CD4-positive, alpha-beta T cell treated with Interleukin-2 at 100 ng/mL for 4 hours (primary cell): ENCODE measurements at regions not wholly inside any gene's neighbourhood (a gene's known extent, or its start where the extent isn't known, plus 50 kb on each side); places are given as distances from the start of the nearest gene placed in this dataset.
"Not testable (repeated sequence)": the region's sequence is repeated elsewhere in the genome, so short reads cannot be mapped to it uniquely, and the experiment has no call there.

ENCODE experiments used
- DNase-seq: peaks from one replicate; pipeline ENCODE4 v3.0.0-alpha.2; 2020; ENCODE audit warnings: low spot score

DNA sequence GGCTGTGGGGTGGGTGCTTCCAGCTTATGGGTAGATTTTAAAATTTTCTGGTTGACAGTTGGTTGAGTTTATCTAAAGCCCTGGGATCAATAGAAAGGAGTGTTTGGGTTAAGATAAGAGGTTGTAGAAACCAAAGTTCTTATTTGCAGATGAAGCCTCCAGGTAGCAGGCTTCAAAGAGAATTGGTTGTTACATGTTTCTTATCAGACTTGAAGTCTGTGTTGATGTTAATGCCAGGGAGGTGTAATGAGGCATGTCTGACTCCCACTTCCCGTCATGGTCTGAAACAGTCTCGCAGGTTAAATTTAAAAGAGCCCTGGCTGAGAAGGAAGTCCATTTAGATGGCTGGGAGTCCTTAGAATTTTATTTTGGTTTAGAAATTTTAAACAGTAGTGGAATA lies 165.2 kb upstream of the TMEM72 start:
- no peak for DNase-seq

DNA sequence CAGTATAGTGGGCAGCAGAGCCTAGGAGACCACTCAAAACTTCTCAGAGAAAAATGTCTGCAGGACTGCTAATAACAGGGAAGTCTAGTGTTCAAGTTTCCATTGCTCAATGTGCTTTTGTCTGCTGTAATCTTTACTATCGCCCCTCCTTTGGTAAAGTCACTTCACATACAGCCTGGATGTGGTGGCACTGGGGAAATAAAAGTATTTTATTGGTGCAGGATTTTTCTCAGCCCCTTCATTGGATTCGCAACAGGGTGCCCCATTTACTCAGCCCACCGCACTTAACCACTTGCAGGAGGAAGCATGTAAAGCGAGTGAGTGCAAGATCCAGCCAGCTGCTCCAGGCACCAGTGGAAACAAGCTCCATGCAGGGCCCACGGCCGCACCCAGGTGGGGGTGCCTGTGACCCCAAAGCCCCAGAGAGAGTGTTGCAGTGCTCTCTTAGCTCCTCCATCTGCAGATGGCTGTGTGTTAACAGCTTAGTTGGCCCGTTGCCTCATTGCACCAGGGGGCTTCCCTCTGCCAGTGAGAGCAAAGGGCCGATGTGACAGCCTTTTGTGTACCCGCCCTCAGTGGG lies 163.5 kb upstream of the TMEM72 start:
- no peak for DNase-seq

DNA sequence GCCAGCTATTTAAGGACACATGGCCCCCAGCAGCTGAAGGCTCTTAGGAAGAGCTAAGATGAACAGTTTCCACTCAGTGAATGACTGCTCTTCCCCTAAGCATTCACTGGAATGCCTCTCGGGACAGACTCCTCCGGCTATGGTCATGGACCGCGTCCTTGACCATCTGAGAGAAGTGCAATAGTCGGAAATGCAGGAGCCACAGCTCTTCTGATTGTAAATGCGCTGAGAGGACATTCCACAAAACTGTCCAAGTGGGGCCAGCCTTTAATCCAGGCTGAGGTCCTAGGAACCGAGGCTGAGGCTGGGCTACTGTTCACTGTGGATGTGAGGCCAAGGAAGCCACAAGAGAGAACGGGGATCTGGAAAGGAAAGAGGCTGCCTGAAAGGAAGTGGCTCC lies 162.0 kb upstream of the TMEM72 start:
- DNase-seq, result no peak

DNA sequence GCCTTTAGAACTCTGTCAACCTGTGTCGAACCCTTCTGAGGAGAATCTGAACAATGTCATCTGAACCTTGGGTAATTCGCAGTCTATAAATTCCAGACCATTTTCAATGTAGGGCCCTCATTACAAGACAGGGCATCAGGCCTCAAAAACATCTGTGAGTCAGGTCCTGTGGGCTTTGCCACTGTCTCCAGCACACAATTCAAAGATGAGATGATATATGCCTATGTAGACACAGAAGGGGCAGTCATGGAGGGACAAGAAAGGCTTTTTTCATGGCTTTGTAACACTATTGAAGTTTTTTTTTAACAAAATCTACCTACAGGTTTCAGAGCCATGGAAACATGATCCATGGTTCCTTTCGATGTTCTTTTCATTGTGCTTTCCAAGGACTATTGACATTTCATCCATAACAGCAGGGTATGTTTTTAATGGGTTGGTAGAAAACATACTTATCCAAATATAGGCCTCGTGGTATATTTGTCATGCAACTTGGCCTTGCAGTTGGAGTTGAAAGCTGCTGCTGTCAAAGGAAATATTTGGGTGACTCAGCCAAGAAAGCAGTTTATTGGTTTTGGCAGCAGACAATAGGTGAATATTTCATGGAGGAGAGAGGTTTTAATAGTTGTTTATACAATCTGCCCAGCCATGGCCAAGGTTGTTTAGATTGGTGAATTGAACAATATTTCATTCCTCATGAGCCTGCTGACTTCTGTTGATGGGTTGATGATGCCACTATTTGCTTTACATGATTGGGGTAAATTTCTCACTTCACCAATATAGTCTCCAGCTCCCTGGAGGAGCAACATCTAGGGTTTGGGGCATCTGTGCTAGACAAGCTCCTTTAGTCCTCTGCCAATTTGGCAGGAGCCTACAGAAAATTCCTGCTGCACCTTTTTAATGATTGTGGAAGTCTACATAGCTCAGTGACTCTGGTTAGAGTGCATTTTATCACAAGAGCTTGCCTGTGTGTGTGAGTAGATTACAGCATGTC lies 158.4 kb upstream of the TMEM72 start:
- DNase-seq, result no peak

DNA sequence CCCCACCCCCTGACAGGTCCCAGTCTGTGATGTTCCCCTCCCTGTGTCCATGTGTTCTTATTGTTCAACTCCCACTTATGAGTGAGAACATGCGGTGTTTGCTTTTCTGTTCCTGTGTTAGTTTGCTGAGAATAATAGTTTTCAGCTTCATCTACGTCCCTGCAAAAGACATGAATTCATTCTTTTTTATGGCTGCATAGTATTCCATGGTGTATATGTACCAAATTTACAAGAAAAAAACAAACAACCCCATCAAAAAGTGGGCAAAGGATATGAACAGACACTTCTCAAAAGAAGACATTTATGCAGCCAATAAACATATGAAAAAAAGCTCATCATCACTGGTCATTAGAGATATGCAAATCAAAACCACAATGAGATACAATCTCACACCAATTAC lies 156.8 kb upstream of the TMEM72 start:
- DNase-seq, result not testable (repeated sequence)

DNA sequence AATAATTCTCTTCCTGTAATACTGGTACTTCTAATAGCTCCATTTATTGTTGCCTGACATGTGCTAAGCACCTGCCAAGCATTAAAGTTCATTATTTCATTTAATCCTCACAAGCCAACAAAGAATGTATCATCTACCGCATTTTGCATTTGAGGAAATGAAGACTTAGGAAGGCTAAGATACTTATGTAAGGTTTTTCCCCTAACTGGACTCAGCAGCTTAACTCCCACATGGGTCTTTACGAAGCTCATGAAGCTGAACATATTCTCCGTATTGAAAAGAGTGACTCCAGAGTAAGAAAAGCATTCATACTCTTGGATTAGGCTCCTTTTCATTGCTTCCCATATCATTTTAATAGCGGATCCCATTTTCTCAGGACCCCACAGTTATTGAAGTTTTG lies 155.7 kb upstream of the TMEM72 start:
- DNase-seq, result no peak

DNA sequence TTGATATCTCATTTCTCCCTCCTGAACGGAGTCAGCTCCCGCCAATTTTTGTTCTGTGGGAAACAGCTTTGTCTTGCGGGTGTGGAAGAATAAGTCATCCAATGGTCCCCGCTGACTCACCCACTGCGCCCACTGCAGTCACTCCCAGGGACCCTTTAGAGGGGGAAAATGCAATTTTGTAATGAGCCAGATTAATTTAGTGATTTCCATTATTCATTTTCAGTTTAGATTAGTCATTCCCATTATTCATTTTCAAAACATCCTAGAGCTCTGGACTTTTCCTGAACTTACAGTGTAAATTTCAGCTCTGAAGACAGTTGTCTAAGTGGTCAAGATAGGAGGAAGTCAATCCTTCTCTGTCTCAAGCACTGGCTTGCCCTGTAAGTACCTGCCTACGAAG lies 154.9 kb upstream of the TMEM72 start:
- no peak for DNase-seq

DNA sequence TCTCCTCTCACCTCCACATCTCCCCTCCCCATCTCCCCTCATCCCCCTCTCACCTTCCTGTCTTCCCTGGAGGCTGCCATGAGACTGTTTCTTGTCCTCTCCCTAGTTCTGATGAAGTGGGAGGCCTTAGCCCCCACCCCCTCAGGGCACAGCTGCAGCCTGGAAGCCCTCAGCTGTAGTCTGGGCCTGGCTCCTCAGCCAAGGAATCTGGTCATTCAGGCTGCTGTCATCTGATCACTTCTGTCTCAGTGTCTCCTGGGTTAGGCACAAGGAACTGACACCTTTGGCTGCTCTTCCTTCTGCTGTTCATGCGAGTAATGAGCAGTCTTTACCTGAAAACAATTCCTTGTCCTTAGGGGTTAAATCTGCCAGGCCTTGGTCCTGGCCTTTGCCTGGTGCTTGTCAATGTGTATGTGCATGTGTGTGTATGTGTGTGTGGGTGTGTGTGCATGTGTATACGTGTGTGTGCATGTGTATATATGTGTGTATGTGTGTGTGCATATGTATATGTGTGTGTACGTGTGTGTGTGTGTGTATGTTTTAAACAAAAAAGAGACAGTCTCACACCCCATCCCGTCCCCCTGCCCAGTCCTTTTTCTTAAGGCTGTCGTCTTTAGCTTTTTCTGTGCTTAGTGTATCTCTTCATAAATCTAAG lies 153.5 kb upstream of the TMEM72 start:
- DNase-seq, result no peak

DNA sequence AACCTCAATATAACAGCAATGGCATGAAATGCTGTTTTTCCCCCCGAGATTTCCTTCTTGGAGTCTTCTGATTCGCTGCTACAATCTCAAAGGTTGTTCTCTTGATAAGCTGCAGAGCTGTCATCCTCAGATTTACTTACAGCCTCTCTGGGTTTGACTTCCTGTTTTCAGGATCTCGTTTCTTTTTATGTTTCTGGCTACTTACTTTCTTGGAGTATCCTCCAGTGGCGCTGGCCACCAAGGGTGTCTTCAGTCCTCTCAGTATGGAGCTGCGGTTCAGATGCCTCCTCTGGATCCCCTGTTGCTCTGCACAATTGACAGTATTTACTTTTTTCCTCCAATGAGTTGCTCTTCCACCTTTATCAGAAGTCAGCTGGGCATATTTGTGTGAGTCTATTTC lies 152.0 kb upstream of the TMEM72 start:
- no peak for DNase-seq

DNA sequence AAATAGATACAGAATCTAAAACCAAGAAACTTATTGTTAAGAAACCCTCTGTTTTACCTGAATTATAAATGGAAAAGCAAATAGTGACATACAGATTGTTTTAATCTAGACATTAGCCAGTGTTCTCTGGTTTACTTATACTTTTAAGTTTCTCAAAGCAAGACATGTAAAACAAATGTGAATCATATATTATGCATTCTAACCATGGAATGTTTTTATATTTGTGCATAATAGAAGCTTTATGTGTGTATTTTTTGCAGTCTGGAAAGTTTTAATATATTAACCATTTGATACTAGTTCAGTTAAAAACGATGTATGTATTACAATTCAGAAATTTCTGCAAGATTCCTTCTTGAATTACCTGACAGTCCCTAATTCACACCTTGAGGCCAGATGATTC lies 150.6 kb upstream of the TMEM72 start:
- no peak for DNase-seq

DNA sequence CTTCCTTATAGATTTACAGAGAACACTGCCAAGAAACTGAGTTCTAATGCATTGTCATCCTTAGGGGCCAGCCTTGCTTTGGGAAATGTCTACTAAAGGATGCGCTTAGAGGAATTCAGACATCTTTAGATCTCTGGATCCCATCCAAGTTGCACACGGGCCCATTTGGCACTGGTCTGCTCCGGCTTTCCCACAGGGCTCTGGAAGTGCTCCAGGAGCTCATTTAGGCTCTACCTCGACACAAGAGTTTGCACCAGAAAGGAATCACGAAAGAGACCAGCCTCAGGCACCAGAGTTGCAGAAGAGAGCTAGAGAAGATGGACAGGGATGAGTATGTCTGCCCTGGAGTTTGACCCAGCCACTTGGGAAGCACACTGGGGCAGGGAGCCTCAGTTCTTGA lies 150.1 kb upstream of the TMEM72 start:
- no peak for DNase-seq

DNA sequence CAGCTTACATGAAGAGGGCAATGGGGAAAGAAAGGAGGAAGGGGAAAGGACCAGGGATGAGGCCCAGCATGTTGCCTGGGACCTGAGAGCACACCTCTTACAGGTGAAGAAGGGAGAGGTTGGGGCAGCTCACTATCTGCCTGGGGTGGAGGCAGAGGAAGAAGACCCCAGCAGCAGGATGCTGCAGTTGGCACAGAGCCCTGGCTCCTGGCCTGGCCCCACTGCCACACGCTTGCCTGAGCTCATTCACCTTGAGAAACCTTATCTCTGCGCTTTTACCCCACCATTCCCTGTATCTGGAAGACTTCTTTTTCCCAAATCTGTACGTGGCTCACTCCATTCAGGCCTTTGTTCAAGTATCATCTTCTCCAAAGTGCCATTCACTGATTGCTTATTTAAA lies 147.8 kb upstream of the TMEM72 start:
- DNase-seq, result no peak

DNA sequence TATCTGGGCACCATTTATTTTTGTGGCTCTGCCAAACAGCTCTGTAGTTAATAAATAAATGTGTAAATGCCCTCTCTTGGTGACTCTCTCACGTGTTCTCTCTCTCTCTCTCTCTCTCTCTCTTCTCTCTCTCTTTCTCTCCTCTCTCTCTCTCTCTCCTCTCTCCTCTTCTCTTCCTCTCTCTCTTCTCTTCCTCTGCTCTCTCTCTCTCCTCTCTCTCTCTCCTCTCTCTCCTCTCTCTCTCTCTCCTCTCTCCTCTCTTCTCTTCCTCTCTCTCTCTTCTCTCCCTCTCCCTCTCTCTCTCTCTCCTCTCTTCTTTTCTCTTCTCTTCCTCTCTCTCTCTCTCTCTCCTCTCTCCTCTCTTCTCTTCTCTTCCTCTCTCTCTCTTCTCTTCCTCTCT lies 145.8 kb upstream of the TMEM72 start:
- no peak for DNase-seq

DNA sequence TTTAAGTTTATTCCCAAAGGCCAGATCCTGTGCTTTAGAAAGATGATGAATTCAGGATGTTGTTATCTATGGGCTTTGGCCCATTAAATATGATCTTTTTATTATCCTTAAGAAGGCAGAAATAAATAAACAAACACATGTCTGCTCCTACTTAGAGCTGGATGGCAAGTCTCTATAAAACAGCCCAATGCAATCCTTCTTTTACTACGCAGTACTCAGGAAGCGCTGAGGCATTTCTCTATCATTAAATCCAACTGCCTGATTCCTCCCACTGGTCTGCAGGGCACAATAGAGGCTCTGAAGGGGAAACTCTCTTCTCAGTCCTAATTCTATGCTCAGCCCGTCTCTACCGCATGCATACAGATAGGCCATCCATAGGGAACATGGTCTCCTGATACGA lies 144.5 kb upstream of the TMEM72 start:
- no peak for DNase-seq

DNA sequence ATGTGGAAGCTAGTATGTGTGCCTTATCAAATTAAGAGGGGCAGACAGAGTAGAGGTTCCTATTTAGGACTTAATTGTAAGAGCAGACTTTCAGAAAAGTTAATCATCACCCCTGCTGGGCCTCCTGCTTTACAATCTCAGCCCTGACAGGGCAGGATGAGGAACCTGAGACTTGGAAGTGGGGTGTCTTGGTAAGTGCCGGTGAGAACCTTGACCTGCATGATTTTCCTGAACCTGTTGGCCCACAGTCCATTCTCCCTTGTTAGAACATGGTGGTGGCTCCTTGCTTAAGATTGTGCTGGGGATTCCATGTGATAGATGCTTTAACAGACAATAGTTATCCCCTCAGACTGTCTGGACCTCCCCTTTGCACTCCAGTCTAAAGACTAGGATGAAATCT lies 141.7 kb upstream of the TMEM72 start:
- no peak for DNase-seq

DNA sequence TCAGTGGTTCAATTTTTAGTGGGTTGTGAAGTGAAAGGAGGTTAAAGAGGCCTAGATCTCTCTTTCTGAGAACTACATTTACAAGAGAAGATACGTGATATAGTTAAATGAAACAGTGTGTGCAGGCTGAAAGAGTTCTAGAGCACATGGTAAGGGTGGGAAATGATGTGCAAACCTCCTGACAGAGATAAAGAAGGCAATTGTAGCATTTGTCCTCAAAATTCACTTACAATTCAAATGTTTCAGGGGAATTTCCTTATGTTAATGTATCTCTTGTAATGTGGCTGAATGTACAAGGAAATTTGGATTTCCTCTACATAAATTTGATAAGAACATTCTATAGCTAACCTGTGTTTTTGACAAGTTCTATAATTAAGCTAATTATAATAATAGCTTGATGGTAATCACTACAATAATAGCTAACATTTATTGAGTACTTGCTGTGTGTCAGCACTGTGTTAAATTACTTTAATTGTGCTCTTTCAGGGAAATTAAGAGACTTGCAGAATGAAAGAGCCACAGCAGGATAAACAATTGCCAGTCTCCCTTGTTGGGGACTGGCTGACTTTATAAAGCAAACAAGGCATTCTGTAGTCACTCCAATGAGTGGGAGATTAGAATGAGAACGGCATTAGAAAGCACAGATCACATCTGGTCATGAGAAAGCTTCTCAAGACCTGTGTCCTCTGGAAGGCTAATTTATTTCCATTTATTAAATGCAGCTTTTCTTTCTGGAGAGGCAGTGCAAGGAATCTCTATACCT lies 139.7 kb upstream of the TMEM72 start:
- no peak for DNase-seq

DNA sequence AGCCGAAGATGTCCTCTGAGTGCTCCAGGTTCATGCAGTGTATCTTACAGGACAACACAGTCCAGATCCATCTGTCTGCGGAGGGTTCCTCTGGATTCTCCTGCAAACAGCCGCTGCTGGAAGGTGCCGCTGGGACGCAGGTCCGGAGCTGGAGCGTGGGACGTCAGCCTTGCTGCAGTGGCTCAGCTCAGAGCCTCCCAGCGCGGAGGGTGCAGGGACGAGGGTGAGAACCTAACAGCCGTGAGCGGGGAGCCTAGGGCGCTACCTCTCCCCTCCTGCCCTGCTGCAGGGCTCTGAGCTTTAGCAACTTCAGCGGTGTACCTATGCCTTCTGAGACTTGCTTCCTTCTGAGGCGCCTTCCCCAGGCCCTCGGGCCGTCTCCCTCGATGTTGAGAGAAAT lies 137.6 kb upstream of the TMEM72 start:
- DNase-seq, result no peak

DNA sequence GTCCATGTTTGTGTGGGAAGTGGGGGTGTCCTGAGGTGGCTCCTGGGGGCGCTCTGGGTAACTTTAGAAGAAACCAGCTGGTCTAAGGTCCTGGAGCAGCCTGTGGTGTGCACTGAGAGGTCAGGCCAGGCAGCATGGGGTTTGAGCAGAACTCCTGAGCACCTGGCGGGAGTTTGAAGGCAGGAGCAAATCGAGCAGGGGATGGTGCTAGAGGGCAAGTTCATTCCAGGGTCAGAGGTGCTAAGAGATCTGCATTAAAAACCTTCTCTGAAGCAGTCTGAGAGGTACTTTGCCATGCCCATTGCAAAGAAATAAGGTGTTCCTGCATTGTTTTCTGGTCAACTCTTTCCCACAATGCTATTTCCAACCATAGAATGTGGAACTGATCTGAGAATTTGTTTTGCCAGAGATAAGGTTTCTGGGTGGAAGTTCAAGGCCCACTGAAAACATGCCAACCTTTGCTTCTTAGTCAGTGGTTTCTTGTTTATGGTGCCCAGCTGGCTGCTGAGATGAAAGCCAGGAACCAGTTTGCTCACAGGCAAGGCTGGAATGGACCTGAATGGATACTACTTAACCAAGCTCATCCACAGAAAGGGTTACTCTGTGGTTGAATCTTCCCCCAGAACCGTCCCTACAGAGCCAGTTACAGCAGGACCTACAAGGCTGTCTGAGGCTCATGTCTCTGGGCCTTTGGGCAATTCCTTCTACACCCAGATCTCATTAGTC lies 136.3 kb upstream of the TMEM72 start:
- no peak for DNase-seq

DNA sequence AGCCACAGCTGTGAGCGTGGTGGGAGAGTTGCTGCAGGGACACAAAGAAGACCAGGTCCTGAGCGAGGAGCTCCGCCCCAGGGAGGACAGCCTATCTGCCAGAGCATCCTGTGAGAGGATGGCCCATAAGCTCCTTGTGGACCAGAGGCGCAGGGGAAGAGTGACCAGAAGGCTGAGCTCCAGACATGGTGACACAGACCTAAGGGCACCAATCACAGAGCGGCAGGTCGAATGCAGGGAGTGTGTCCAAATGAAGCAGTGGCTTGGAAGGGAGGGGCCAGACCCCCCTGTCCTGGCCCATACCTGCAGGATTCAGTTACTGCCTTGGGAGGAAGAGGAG lies 135.8 kb upstream of the TMEM72 start:
- DNase-seq, result no peak

DNA sequence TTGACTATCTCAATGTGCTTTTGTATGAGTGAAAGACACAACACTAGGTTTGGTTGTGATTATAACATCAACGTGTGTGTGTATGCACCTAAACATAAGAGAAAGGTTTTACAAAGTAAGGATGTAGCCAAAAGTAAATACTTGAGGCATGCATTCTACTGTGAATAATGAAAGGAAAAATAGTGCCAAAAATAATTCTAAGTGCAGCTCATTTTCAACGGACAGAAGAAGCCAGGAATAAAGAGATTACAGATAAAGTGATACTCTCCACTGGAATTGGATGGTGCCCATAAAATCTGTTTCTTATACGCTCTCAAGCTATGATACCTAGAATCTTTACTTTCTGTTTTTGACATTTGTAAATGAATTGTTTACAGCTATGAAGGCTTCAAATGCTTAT lies 135.0 kb upstream of the TMEM72 start:
- no peak for DNase-seq

DNA sequence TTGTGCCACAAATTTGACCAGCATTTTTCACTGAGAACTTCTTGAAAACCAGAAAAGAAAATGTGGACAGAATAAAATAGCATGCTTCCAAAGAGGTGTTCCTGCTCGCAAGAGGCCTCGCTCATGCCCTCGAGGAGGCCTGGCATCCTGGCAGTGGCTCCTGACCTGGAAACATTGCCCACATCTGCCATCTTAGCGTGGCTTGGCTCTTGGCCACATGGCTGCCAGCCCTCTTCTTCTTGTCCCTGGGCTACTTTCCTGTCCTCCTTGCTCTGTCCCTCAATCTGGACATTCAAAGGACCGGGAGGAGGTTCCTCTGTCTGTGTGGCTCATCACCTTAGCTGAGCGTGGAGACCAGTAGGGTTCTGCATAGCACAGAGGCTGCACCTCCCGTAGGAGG lies 131.6 kb upstream of the TMEM72 start:
- no peak for DNase-seq

DNA sequence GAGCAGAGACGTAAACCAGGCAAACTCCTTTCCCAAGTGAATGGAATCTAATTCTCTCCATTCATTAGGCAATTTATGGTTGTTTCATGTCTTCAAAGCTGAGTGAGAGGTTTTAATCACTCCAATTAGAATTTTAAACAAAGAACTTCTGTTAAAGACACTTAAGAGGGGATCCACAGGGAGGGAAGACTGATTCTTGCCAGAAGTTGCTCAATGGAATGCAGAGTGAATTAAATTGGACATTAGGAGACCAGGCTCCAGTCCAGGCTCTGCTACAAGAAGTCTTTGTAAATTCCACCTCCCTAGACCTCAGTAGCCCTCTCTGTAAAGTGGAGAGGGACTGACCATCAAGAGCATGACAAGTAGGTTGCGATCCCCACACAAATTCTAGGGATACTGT lies 130.7 kb upstream of the TMEM72 start:
- DNase-seq, result no peak
